ENCODE measurements at regions not wholly inside any gene's neighbourhood (a gene's known extent, or its start where the extent isn't known, plus 50 kb on each side); places are given as distances from the start of the nearest gene placed in this dataset.

DNA sequence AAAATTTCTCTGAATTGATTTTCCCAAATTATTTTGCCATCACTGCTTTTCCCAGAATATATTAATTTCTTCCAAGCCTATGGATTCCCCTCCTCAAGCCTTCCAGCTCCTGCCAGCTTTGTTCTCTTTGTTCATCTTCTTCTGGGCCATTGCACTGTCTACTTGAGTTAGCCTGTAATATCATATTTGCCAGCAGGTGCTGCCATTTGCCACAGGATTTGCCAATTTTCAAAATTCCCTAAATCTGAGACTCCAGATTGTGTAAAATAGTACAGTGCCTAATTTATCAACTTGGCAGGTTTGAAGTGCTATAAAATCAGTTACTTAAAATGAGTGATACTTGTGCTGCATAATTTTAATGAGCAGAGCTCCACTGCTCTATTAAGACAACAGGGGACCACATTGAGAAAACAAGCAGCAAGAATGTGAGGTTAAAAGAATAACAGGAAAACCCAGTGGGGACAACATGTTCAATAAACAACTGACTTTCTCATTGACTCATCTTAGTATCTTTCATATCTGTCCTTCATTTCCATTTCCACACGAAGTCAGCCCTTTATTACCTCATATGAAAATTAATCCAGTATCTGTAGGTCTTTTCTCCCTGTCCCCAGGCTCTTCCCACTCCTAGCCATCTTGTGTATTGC lies 84.6 kb upstream of the CCDC196 start:
- TF ChIP-seq, protein P1, sequence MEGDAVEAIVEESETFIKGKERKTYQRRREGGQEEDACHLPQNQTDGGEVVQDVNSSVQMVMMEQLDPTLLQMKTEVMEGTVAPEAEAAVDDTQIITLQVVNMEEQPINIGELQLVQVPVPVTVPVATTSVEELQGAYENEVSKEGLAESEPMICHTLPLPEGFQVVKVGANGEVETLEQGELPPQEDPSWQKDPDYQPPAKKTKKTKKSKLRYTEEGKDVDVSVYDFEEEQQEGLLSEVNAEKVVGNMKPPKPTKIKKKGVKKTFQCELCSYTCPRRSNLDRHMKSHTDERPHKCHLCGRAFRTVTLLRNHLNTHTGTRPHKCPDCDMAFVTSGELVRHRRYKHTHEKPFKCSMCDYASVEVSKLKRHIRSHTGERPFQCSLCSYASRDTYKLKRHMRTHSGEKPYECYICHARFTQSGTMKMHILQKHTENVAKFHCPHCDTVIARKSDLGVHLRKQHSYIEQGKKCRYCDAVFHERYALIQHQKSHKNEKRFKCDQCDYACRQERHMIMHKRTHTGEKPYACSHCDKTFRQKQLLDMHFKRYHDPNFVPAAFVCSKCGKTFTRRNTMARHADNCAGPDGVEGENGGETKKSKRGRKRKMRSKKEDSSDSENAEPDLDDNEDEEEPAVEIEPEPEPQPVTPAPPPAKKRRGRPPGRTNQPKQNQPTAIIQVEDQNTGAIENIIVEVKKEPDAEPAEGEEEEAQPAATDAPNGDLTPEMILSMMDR (IDR thresholded peaks at IDR 0.05; ENCODE audit: insufficient read depth, low read depth, low read length, missing control alignments) = peak; percentile 67
- H3K4me3 ChIP-seq (ENCODE audit: low read length) = no peak overlapping the region

GRCh38 chr14:66403183-66403582 lies 83.0 kb upstream of the CCDC196 start:
- DNase-seq (ENCODE audit: low read depth) = peak; percentile 70
- H3K4me3 ChIP-seq (ENCODE audit: low read length) = no peak overlapping the region
- TF ChIP-seq, protein P1 (IDR thresholded peaks at IDR 0.05; ENCODE audit: insufficient read depth, low read depth, low read length, missing control alignments) = peak; percentile 62

More for the DNA sequence above, 84.6 kb upstream of the CCDC196 start:
- peak; percentile 39 for DNase-seq (ENCODE audit: low read depth)

DNA sequence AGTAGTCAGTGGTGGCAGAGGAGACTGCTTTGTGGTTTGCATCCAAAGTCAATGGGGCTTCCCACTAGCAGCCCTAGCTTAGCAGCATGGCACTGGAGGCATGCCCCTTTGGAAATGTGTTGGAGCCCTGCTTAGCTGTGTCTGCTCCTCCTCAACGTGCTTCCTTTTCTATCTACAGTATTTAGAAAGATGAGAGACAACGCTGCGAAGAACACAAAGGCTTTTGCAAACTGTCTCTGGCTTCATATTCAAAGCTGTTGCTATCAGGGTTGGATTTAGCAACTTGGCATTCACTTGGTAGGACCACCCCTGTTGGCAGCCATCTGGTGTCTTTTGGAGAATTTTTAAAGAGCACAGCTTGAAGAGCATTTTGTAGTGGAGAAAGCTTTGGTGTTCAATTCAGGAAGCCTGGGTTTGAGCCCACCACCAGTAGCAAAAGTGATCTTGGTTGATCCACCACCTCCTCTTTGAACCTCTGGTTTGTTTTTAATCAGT lies 82.1 kb upstream of the CCDC196 start:
- DNase-seq (ENCODE audit: low read depth) = no peak
- H3K4me3 ChIP-seq (ENCODE audit: low read length) = no peak overlapping the region
- TF ChIP-seq, protein P1 (IDR thresholded peaks at IDR 0.05; ENCODE audit: insufficient read depth, low read depth, low read length, missing control alignments) = no peak

DNA sequence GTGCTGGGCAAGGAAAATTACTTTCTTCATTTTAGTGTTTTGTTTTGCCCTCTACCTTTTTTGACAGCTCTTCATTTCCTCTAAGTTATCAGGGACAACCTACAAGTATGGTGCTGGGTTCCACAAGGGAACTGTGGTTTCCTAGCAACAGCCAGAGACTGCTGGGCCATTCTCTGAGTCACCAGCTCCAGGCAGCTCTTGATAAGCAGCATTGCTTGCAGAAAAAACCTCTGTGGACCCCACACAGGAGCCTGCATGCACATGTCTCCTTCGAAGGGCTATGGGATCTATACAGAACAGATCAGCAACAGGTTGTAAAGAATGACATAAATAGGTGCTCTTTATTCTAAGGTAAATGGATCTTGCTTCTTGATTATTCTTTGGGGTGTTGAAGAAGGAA lies 81.0 kb upstream of the CCDC196 start:
- H3K4me3 ChIP-seq (ENCODE audit: low read length) = no peak overlapping the region
- TF ChIP-seq, protein P1 (IDR thresholded peaks at IDR 0.05; ENCODE audit: insufficient read depth, low read depth, low read length, missing control alignments) = no peak
- DNase-seq (ENCODE audit: low read depth) = peak; percentile 35

- no peak overlapping the region for H3K4me3 ChIP-seq (ENCODE audit: low read length)
- TF ChIP-seq, protein P1 (IDR thresholded peaks at IDR 0.05; ENCODE audit: insufficient read depth, low read depth, low read length, missing control alignments) = no peak
- DNase-seq (ENCODE audit: low read depth) = no peak
Observed at GRCh38 chr14:66413901-66414300, 72.3 kb upstream of the CCDC196 start.

GRCh38 chr14:66414511-66414910 lies 71.7 kb upstream of the CCDC196 start:
- TF ChIP-seq, protein P1 (IDR thresholded peaks at IDR 0.05; ENCODE audit: insufficient read depth, low read depth, low read length, missing control alignments) = no peak
- no peak for DNase-seq (ENCODE audit: low read depth)
- H3K4me3 ChIP-seq (ENCODE audit: low read length) = no peak overlapping the region

Data from epithelial cell of esophagus (primary cell).